ENCODE measurements at regions not wholly inside any gene's neighbourhood (a gene's known extent, or its start where the extent isn't known, plus 50 kb on each side); places are given as distances from the start of the nearest gene placed in this dataset.

- peaks cover 24% of the 10 kb centered on the region; the same call in 1 of the 2 replicates for H3K27me3 ChIP-seq (ENCODE audit: insufficient read depth, low read length)
- TF ChIP-seq JUND (IDR thresholded peaks at IDR 0.05): no peak
- TF ChIP-seq POLR2A (IDR thresholded peaks at IDR 0.05; ENCODE audit: borderline replicate concordance, extremely low read depth, insufficient read depth, insufficient read length): no peak
- TF ChIP-seq ATF3 (IDR thresholded peaks at IDR 0.05): no peak
- no peak for TF ChIP-seq EGR1 (IDR thresholded peaks at IDR 0.05; ENCODE audit: low read depth)
- no peak for TF ChIP-seq SP1 (IDR thresholded peaks at IDR 0.05; ENCODE audit: low read depth)
- no peak for TF ChIP-seq EZH2 (IDR thresholded peaks at IDR 0.05)
- no peak for TF ChIP-seq ZBTB33 (IDR thresholded peaks at IDR 0.05; ENCODE audit: extremely low read depth, insufficient replicate concordance, low read length)
- TF ChIP-seq CEBPB (IDR thresholded peaks at IDR 0.05; ENCODE audit: low read depth): no peak
- no peak for TF ChIP-seq ZNF274 (IDR thresholded peaks at IDR 0.05; ENCODE audit: low read depth, low read length)
- TF ChIP-seq SRF (IDR thresholded peaks at IDR 0.05; ENCODE audit: low read depth): no peak
- TF ChIP-seq ZFX (IDR thresholded peaks at IDR 0.05): no peak
- ChIA-PET RAD21 (ENCODE audit: low non-redundant PET in 1 of 2, low total read pairs in 2 of 2, uncharacterized antibody in 2 of 2, unreplicated experiment in 2 of 2) (no interaction called here), CTCF (no interaction called here), POLR2A (no interaction called here)
- H3K36me3 ChIP-seq (ENCODE audit: control insufficient read depth in 1 of 2, insufficient read depth in 2 of 2, low read length in 2 of 2): no peaks in the 10 kb centered on the region
- ATAC-seq: no peak
- H3K4me1 ChIP-seq (ENCODE audit: control insufficient read depth in 1 of 2, insufficient read depth in 2 of 2, low read length in 2 of 2): no peaks in the 10 kb centered on the region
- no peaks in the 10 kb centered on the region for H4K20me1 ChIP-seq (ENCODE audit: insufficient read depth)
- no TSS peak for BruUV-seq (replicated peaks)
- H3K79me2 ChIP-seq (ENCODE audit: insufficient read depth, low read length): no peaks in the 10 kb centered on the region
- DNase-seq (ENCODE audit: low read depth, low spot score): no peak
- no peak overlapping the region for H3K9ac ChIP-seq (ENCODE audit: low read length)
- intact Hi-C loops (cut with micrococcal nuclease): no loop called here
- H3K9me2 ChIP-seq (ENCODE audit: insufficient read depth): no peaks in the 10 kb centered on the region
- no peak overlapping the region for H3K4me3 ChIP-seq (replicated peaks in 1 of 2; ENCODE audit: low read depth in 1 of 2, low read length in 2 of 2)
- no peak overlapping the region for H3K27ac ChIP-seq (ENCODE audit: low read depth, low read length)
- H3K4me2 ChIP-seq (ENCODE audit: low read length): no peak overlapping the region
- H3K9me3 ChIP-seq (ENCODE audit: control insufficient read depth in 1 of 2, insufficient read depth in 1 of 2, low read depth in 1 of 2, low read length in 2 of 2): no peaks in the 10 kb centered on the region
- no peak overlapping the region for H2AFZ ChIP-seq (ENCODE audit: low read depth, low read length, poor library complexity, severe bottlenecking)
Observed at GRCh38 chr16:66304961-66305360, 61.5 kb upstream of the CDH5 start.
